Activated CD4-positive, alpha-beta T cell treated with anti-CD3 and anti-CD28 coated beads, Interleukin-2, amount 10 ng/mL, durations not matched to agents 24 days and 14 days (primary cell): ENCODE measurements at regions not wholly inside any gene's neighbourhood (a gene's known extent, or its start where the extent isn't known, plus 50 kb on each side); places are given as distances from the start of the nearest gene placed in this dataset.

ENCODE experiments used
- DNase-seq: peaks from one replicate; pipeline ENCODE4 v3.0.0; 2022
- H3K27ac Mint-ChIP-seq: one replicate; pipeline ENCODE4 v1.8.0; 2022; ENCODE audit warnings: mild to moderate bottlenecking, mixed read lengths
- H3K27me3 Mint-ChIP-seq: one replicate; pipeline ENCODE4 v1.8.0; 2022; ENCODE audit warnings: mixed read lengths
- H3K36me3 Mint-ChIP-seq: one replicate; pipeline ENCODE4 v1.8.0; 2022; ENCODE audit warnings: low read depth, mild to moderate bottlenecking, mixed read lengths
- H3K4me1 Mint-ChIP-seq: one replicate; pipeline ENCODE4 v1.8.0; 2021; ENCODE audit warnings: mixed read lengths
- H3K4me3 Mint-ChIP-seq: one replicate; pipeline ENCODE4 v1.8.0; 2022; ENCODE audit warnings: mild to moderate bottlenecking, moderate library complexity, mixed read lengths
- H3K9me3 Mint-ChIP-seq: one replicate; pipeline ENCODE4 v1.8.0; 2021; ENCODE audit warnings: mixed read lengths
- intact Hi-C: fragments of 100-400 bp; cut with micrococcal nuclease; formaldehyde crosslinking; loops from one replicate; pipeline ENCODE4 v1.15.1; 2023

GRCh38 chr1:82819234-82819633, 1018.5 kb downstream of the ADGRL2 start:
- intact Hi-C loops, result no loop called here
- Mint-ChIP-seq H3K9me3 (no peaks in the 10 kb centered on the region), H3K4me1 (peaks cover 13% of the 10 kb centered on the region), H3K27ac (no peak overlapping the region), H3K4me3 (peak overlapping the region; percentile 25), H3K36me3 (no peaks in the 10 kb centered on the region), H3K27me3 (peaks cover 2% of the 10 kb centered on the region)
- DNase-seq, result peak; percentile 59

- DNase-seq, result no peak
- Mint-ChIP-seq H3K4me3 (peak overlapping the region; percentile 13), H3K27ac (no peak overlapping the region), H3K27me3 (peaks cover 2% of the 10 kb centered on the region), H3K4me1 (peaks cover 13% of the 10 kb centered on the region), H3K9me3 (no peaks in the 10 kb centered on the region), H3K36me3 (no peaks in the 10 kb centered on the region)
- intact Hi-C loops, result no loop called here
Measured at GRCh38 chr1:82818586-82818985, 1017.9 kb downstream of the ADGRL2 start.

GRCh38 chr1:82813386-82813785, 1012.7 kb downstream of the ADGRL2 start:
- intact Hi-C loops, result no loop called here
- no peaks in the 10 kb centered on the region for H3K36me3 Mint-ChIP-seq
- no peaks in the 10 kb centered on the region for H3K9me3 Mint-ChIP-seq
- no peak overlapping the region for H3K4me3 Mint-ChIP-seq
- H3K27me3 Mint-ChIP-seq, result peaks cover 2% of the 10 kb centered on the region
- no peak overlapping the region for H3K27ac Mint-ChIP-seq
- DNase-seq, result no peak
- H3K4me1 Mint-ChIP-seq, result no peaks in the 10 kb centered on the region

DNA sequence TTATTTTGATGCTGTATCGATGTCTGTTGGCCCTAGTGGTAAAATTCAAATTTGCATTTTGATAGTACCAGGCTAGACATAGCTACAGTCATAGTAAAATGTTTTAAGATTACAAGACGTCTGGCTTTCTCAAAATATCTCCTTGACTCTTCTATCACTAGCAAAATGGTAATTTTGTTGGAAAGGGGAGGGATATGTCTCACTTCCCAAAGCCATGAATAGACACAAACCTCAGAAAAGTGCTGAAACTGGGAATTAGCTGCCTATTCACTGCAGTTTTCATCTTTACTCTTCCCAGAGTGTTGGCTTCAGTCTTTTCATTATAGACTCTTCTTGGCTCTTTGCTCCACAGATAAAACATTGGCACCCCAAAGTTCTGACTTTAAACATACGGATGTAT, 1009.9 kb downstream of the ADGRL2 start:
- Mint-ChIP-seq H3K4me3 (no peak overlapping the region), H3K27me3 (no peaks in the 10 kb centered on the region), H3K27ac (no peak overlapping the region), H3K9me3 (no peaks in the 10 kb centered on the region), H3K4me1 (no peaks in the 10 kb centered on the region), H3K36me3 (no peaks in the 10 kb centered on the region)
- intact Hi-C loops, result no loop called here
- no peak for DNase-seq

- DNase-seq, result no peak
- no peaks in the 10 kb centered on the region for H3K9me3 Mint-ChIP-seq
- H3K36me3 Mint-ChIP-seq, result no peaks in the 10 kb centered on the region
- no peak overlapping the region for H3K4me3 Mint-ChIP-seq
- intact Hi-C loops, result no loop called here
- H3K4me1 Mint-ChIP-seq, result no peaks in the 10 kb centered on the region
- H3K27me3 Mint-ChIP-seq, result no peaks in the 10 kb centered on the region
- H3K27ac Mint-ChIP-seq, result no peak overlapping the region
Measured at GRCh38 chr1:82807563-82807962, 1006.8 kb downstream of the ADGRL2 start.

GRCh38 chr1:82806133-82806532, 1005.4 kb downstream of the ADGRL2 start:
- H3K9me3 Mint-ChIP-seq, result no peaks in the 10 kb centered on the region
- intact Hi-C loops, result no loop called here
- H3K27ac Mint-ChIP-seq, result no peak overlapping the region
- H3K4me1 Mint-ChIP-seq, result no peaks in the 10 kb centered on the region
- no peak for DNase-seq
- no peaks in the 10 kb centered on the region for H3K36me3 Mint-ChIP-seq
- no peaks in the 10 kb centered on the region for H3K27me3 Mint-ChIP-seq
- H3K4me3 Mint-ChIP-seq, result no peak overlapping the region

GRCh38 chr1:82801176-82801575, 1000.4 kb downstream of the ADGRL2 start:
- Mint-ChIP-seq H3K4me1 (no peaks in the 10 kb centered on the region), H3K36me3 (no peaks in the 10 kb centered on the region), H3K27ac (no peak overlapping the region), H3K9me3 (no peaks in the 10 kb centered on the region), H3K4me3 (no peak overlapping the region), H3K27me3 (no peaks in the 10 kb centered on the region)
- no peak for DNase-seq
- intact Hi-C loops, result no loop called here

DNA sequence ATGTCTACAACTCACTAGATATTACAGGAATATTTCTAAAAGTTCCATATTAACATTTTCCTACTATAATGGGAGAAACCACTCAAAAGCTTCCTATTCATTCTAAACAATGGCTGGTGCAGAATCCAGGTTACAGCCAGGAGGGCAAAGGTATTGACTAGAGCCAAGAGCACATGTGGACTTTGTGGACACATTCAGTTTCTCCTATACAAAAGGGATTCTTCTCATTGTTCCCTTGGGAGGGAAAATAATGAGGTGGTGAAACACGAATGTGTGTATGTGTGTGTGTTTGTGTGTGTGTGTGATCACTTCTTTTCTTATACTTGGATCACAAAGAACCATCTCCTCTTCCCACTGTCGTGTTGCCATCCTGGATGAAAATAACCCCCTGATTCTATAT, 1000.0 kb downstream of the ADGRL2 start:
- Mint-ChIP-seq H3K27ac (no peak overlapping the region), H3K9me3 (no peaks in the 10 kb centered on the region), H3K36me3 (no peaks in the 10 kb centered on the region), H3K27me3 (no peaks in the 10 kb centered on the region), H3K4me3 (no peak overlapping the region), H3K4me1 (no peaks in the 10 kb centered on the region)
- intact Hi-C loops, result no loop called here
- DNase-seq, result no peak

GRCh38 chr1:82799261-82799660, 998.5 kb downstream of the ADGRL2 start:
- H3K27ac Mint-ChIP-seq, result no peak overlapping the region
- no peaks in the 10 kb centered on the region for H3K36me3 Mint-ChIP-seq
- no peak for DNase-seq
- intact Hi-C loops, result no loop called here
- H3K4me3 Mint-ChIP-seq, result no peak overlapping the region
- H3K4me1 Mint-ChIP-seq, result no peaks in the 10 kb centered on the region
- H3K27me3 Mint-ChIP-seq, result no peaks in the 10 kb centered on the region
- no peaks in the 10 kb centered on the region for H3K9me3 Mint-ChIP-seq

GRCh38 chr1:82795508-82796149, 994.9 kb downstream of the ADGRL2 start:
- DNase-seq, result no peak
- Mint-ChIP-seq H3K4me1 (no peaks in the 10 kb centered on the region), H3K4me3 (no peak overlapping the region), H3K27ac (no peak overlapping the region), H3K27me3 (no peaks in the 10 kb centered on the region), H3K9me3 (no peaks in the 10 kb centered on the region), H3K36me3 (no peaks in the 10 kb centered on the region)
- intact Hi-C loops, result no loop called here

- no peaks in the 10 kb centered on the region for H3K27me3 Mint-ChIP-seq
- DNase-seq, result no peak
- no peaks in the 10 kb centered on the region for H3K9me3 Mint-ChIP-seq
- intact Hi-C loops, result no loop called here
- H3K4me1 Mint-ChIP-seq, result no peaks in the 10 kb centered on the region
- H3K4me3 Mint-ChIP-seq, result no peak overlapping the region
- no peaks in the 10 kb centered on the region for H3K36me3 Mint-ChIP-seq
- no peak overlapping the region for H3K27ac Mint-ChIP-seq
Measured at GRCh38 chr1:82792151-82792550, 991.4 kb downstream of the ADGRL2 start.

DNA sequence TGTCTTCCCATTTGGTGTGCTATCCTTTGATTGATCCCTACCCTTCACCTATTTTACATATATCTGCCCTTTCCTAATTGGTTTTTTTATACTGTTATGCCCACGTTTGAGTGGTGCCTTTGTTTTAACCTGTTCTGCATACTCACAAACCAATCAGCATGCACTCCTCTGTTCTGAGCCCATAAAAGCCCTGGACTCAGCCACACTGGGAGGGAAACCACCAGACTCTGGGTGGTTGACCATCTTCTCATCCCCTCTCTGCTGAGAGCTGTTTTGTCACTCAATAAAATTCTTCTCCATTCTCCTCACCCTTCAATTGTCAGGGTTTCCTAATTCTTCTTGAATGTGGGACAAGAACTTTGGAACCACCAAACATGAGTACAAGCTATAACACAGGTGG, 989.8 kb downstream of the ADGRL2 start:
- intact Hi-C loops, result no loop called here
- H3K4me1 Mint-ChIP-seq, result no peaks in the 10 kb centered on the region
- no peaks in the 10 kb centered on the region for H3K27me3 Mint-ChIP-seq
- no peak overlapping the region for H3K4me3 Mint-ChIP-seq
- H3K27ac Mint-ChIP-seq, result no peak overlapping the region
- no peak for DNase-seq
- no peaks in the 10 kb centered on the region for H3K36me3 Mint-ChIP-seq
- no peaks in the 10 kb centered on the region for H3K9me3 Mint-ChIP-seq

DNA sequence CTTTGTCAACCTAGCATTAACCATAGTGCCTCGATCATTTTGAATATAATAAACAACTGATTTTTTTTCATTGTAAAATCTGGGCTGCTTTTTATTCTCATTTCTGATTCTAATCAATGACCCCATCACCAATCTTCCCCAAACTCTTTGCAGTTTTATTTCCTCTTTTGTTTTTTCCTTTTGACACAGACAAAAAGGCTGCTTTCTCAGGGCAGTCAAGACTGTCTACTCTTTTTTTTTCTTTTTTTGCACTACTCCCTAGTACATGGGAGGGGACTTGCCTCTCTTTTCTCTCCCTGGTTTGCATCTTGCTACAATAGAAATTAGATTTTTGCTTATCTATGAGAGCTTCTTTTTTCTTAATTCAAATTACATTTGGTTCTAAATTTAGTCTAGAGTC, 987.9 kb downstream of the ADGRL2 start:
- intact Hi-C loops, result no loop called here
- H3K27me3 Mint-ChIP-seq, result no peaks in the 10 kb centered on the region
- DNase-seq, result no peak
- no peaks in the 10 kb centered on the region for H3K4me1 Mint-ChIP-seq
- no peak overlapping the region for H3K4me3 Mint-ChIP-seq
- no peaks in the 10 kb centered on the region for H3K9me3 Mint-ChIP-seq
- H3K27ac Mint-ChIP-seq, result no peak overlapping the region
- no peaks in the 10 kb centered on the region for H3K36me3 Mint-ChIP-seq

DNA sequence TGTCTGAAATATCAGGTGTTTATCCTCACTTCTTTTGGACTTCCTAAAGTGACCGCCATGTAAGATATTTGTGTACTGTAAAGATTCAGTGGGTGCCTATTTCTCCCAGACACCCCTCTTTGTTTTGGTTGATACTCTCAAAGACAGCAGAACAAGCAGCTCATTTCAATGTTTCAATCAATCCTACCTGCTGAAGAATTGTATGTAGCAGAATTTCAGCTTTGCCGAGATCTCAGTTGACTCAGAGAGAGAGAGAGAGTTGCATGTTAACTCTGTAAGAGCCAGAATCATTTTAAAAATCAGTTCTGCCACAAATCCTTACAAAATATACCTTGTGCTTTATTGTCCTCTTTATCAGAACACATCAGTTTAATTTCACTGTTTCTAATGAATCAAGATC, 987.3 kb downstream of the ADGRL2 start:
- intact Hi-C loops, result no loop called here
- H3K4me3 Mint-ChIP-seq, result no peak overlapping the region
- no peak overlapping the region for H3K27ac Mint-ChIP-seq

DNA sequence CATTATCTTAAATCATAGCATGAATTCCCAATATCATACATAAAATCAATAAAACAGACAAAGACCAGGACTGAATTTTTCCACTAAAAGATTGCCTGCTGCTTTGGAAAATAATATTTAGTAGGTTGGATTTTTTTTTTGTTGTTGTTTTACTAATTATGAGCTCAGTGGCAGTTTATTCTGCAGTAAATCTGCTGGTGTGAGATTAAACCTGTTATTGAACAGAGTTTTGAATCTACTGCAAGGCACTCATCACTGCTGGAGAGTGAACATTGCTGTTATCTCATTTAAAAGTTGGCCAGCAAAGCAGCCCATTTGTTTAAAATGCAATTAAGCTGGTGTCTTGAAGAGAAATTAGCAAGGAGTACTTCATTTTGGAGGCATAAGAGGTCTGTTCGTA, 986.1 kb downstream of the ADGRL2 start:
- Mint-ChIP-seq H3K4me1 (no peaks in the 10 kb centered on the region), H3K4me3 (no peak overlapping the region)

More for the DNA sequence above, 987.3 kb downstream of the ADGRL2 start:
- DNase-seq, result no peak
- H3K4me1 Mint-ChIP-seq, result no peaks in the 10 kb centered on the region
- no peaks in the 10 kb centered on the region for H3K9me3 Mint-ChIP-seq
- H3K36me3 Mint-ChIP-seq, result no peaks in the 10 kb centered on the region
- no peaks in the 10 kb centered on the region for H3K27me3 Mint-ChIP-seq

More for the DNA sequence above, 986.1 kb downstream of the ADGRL2 start:
- Mint-ChIP-seq H3K27ac (no peak overlapping the region), H3K27me3 (no peaks in the 10 kb centered on the region), H3K9me3 (no peaks in the 10 kb centered on the region), H3K36me3 (no peaks in the 10 kb centered on the region)
- intact Hi-C loops, result no loop called here
- no peak for DNase-seq
